ENCODE measurements at regions not wholly inside any gene's neighbourhood (a gene's known extent, or its start where the extent isn't known, plus 50 kb on each side); places are given as distances from the start of the nearest gene placed in this dataset.

- H3K9ac ChIP-seq (ENCODE audit: low read depth in 1 of 3, low read length in 3 of 3): no peak overlapping the region
- H3K4me3 ChIP-seq (ENCODE audit: low read length in 3 of 3): no peak overlapping the region
- H3K27me3 ChIP-seq (ENCODE audit: control insufficient read depth in 3 of 3, insufficient read depth in 3 of 3, low read length in 3 of 3): peaks cover 9 to 51% (median 33%) of the 10 kb centered on the region in 3 donors
- no peak overlapping the region for H3K27ac ChIP-seq (ENCODE audit: low read depth, low read length)
- H3K9me3 ChIP-seq (ENCODE audit: control insufficient read depth in 3 of 3, low read length in 3 of 3): no peaks in the 10 kb centered on the region
- H3K4me1 ChIP-seq (ENCODE audit: control insufficient read depth in 3 of 3, insufficient read depth in 3 of 3, low read length in 3 of 3): peaks cover 0 to 2% (median 0%) of the 10 kb centered on the region in 3 donors
- H3K36me3 ChIP-seq (ENCODE audit: control insufficient read depth in 3 of 3, insufficient read depth in 3 of 3, low read length in 3 of 3): no peaks in the 10 kb centered on the region
These were observed 251.2 kb upstream of the PPP2R2D start for GRCh38 chr10:131649617-131650016.

GRCh38 chr10:131650169-131650705, 250.6 kb upstream of the PPP2R2D start:
- no peak overlapping the region for H3K4me3 ChIP-seq (ENCODE audit: low read length in 3 of 3)
- no peak overlapping the region for H3K9ac ChIP-seq (ENCODE audit: low read depth in 1 of 3, low read length in 3 of 3)
- no peaks in the 10 kb centered on the region for H3K36me3 ChIP-seq (ENCODE audit: control insufficient read depth in 3 of 3, insufficient read depth in 3 of 3, low read length in 3 of 3)
- no peak overlapping the region for H3K27ac ChIP-seq (ENCODE audit: low read depth, low read length)
- no peaks in the 10 kb centered on the region for H3K4me1 ChIP-seq (ENCODE audit: control insufficient read depth in 3 of 3, insufficient read depth in 3 of 3, low read length in 3 of 3)
- no peaks in the 10 kb centered on the region for H3K9me3 ChIP-seq (ENCODE audit: control insufficient read depth in 3 of 3, low read length in 3 of 3)
- peaks cover 9 to 48% (median 35%) of the 10 kb centered on the region in 3 donors for H3K27me3 ChIP-seq (ENCODE audit: control insufficient read depth in 3 of 3, insufficient read depth in 3 of 3, low read length in 3 of 3)

- Histone ChIP-seq H3K36me3 (ENCODE audit: control insufficient read depth in 3 of 3, insufficient read depth in 3 of 3, low read length in 3 of 3) (no peaks in the 10 kb centered on the region), H3K4me3 (ENCODE audit: low read length in 3 of 3) (no peak overlapping the region), H3K9ac (ENCODE audit: low read depth in 1 of 3, low read length in 3 of 3) (no peak overlapping the region), H3K9me3 (ENCODE audit: control insufficient read depth in 3 of 3, low read length in 3 of 3) (no peaks in the 10 kb centered on the region), H3K4me1 (ENCODE audit: control insufficient read depth in 3 of 3, insufficient read depth in 3 of 3, low read length in 3 of 3) (no peaks in the 10 kb centered on the region), H3K27ac (ENCODE audit: low read depth, low read length) (no peak overlapping the region), H3K27me3 (ENCODE audit: control insufficient read depth in 3 of 3, insufficient read depth in 3 of 3, low read length in 3 of 3) (peaks cover 9 to 43% (median 37%) of the 10 kb centered on the region in 3 donors)
These were observed 249.8 kb upstream of the PPP2R2D start for GRCh38 chr10:131650771-131651673.

- Histone ChIP-seq H3K27ac (ENCODE audit: low read depth, low read length) (no peak overlapping the region), H3K4me3 (ENCODE audit: low read length in 3 of 3) (no peak overlapping the region), H3K9ac (ENCODE audit: low read depth in 1 of 3, low read length in 3 of 3) (no peak overlapping the region), H3K36me3 (ENCODE audit: control insufficient read depth in 3 of 3, insufficient read depth in 3 of 3, low read length in 3 of 3) (no peaks in the 10 kb centered on the region), H3K27me3 (ENCODE audit: control insufficient read depth in 3 of 3, insufficient read depth in 3 of 3, low read length in 3 of 3) (peaks cover 9 to 47% (median 37%) of the 10 kb centered on the region in 3 donors), H3K9me3 (ENCODE audit: control insufficient read depth in 3 of 3, low read length in 3 of 3) (peaks cover 0 to 2% (median 0%) of the 10 kb centered on the region in 3 donors), H3K4me1 (ENCODE audit: control insufficient read depth in 3 of 3, insufficient read depth in 3 of 3, low read length in 3 of 3) (no peaks in the 10 kb centered on the region)
These were observed 249.0 kb upstream of the PPP2R2D start for GRCh38 chr10:131651674-131652437.

GRCh38 chr10:131652438-131653139, 248.2 kb upstream of the PPP2R2D start:
- Histone ChIP-seq H3K4me1 (ENCODE audit: control insufficient read depth in 3 of 3, insufficient read depth in 3 of 3, low read length in 3 of 3) (no peaks in the 10 kb centered on the region), H3K9me3 (ENCODE audit: control insufficient read depth in 3 of 3, low read length in 3 of 3) (peaks cover 0 to 2% (median 0%) of the 10 kb centered on the region in 3 donors), H3K9ac (ENCODE audit: low read depth in 1 of 3, low read length in 3 of 3) (no peak overlapping the region), H3K27ac (ENCODE audit: low read depth, low read length) (no peak overlapping the region), H3K36me3 (ENCODE audit: control insufficient read depth in 3 of 3, insufficient read depth in 3 of 3, low read length in 3 of 3) (no peaks in the 10 kb centered on the region), H3K27me3 (ENCODE audit: control insufficient read depth in 3 of 3, insufficient read depth in 3 of 3, low read length in 3 of 3) (peaks cover 9 to 47% (median 37%) of the 10 kb centered on the region in 3 donors), H3K4me3 (ENCODE audit: low read length in 3 of 3) (no peak overlapping the region)

- H3K4me3 ChIP-seq (ENCODE audit: low read length in 3 of 3): no peak overlapping the region
- H3K27me3 ChIP-seq (ENCODE audit: control insufficient read depth in 3 of 3, insufficient read depth in 3 of 3, low read length in 3 of 3): peaks cover 9 to 47% (median 37%) of the 10 kb centered on the region in 3 donors
- H3K27ac ChIP-seq (ENCODE audit: low read depth, low read length): no peak overlapping the region
- no peaks in the 10 kb centered on the region for H3K36me3 ChIP-seq (ENCODE audit: control insufficient read depth in 3 of 3, insufficient read depth in 3 of 3, low read length in 3 of 3)
- no peak overlapping the region for H3K9ac ChIP-seq (ENCODE audit: low read depth in 1 of 3, low read length in 3 of 3)
- no peaks in the 10 kb centered on the region for H3K4me1 ChIP-seq (ENCODE audit: control insufficient read depth in 3 of 3, insufficient read depth in 3 of 3, low read length in 3 of 3)
- H3K9me3 ChIP-seq (ENCODE audit: control insufficient read depth in 3 of 3, low read length in 3 of 3): peaks cover 0 to 2% (median 0%) of the 10 kb centered on the region in 3 donors
These were observed 247.7 kb upstream of the PPP2R2D start for GRCh38 chr10:131653140-131653539.

GRCh38 chr10:131653554-131654470, 247.0 kb upstream of the PPP2R2D start:
- Histone ChIP-seq H3K4me1 (ENCODE audit: control insufficient read depth in 3 of 3, insufficient read depth in 3 of 3, low read length in 3 of 3) (no peaks in the 10 kb centered on the region), H3K9ac (ENCODE audit: low read depth in 1 of 3, low read length in 3 of 3) (no peak overlapping the region), H3K4me3 (ENCODE audit: low read length in 3 of 3) (no peak overlapping the region), H3K36me3 (ENCODE audit: control insufficient read depth in 3 of 3, insufficient read depth in 3 of 3, low read length in 3 of 3) (no peaks in the 10 kb centered on the region), H3K27me3 (ENCODE audit: control insufficient read depth in 3 of 3, insufficient read depth in 3 of 3, low read length in 3 of 3) (peaks cover 9 to 47% (median 37%) of the 10 kb centered on the region in 3 donors), H3K9me3 (ENCODE audit: control insufficient read depth in 3 of 3, low read length in 3 of 3) (peaks cover 0 to 2% (median 0%) of the 10 kb centered on the region in 3 donors), H3K27ac (ENCODE audit: low read depth, low read length) (no peak overlapping the region)

- Histone ChIP-seq H3K9me3 (ENCODE audit: control insufficient read depth in 3 of 3, low read length in 3 of 3) (peaks cover 0 to 2% (median 0%) of the 10 kb centered on the region in 3 donors), H3K9ac (ENCODE audit: low read depth in 1 of 3, low read length in 3 of 3) (no peak overlapping the region), H3K4me1 (ENCODE audit: control insufficient read depth in 3 of 3, insufficient read depth in 3 of 3, low read length in 3 of 3) (no peaks in the 10 kb centered on the region), H3K36me3 (ENCODE audit: control insufficient read depth in 3 of 3, insufficient read depth in 3 of 3, low read length in 3 of 3) (no peaks in the 10 kb centered on the region), H3K4me3 (ENCODE audit: low read length in 3 of 3) (no peak overlapping the region), H3K27ac (ENCODE audit: low read depth, low read length) (no peak overlapping the region), H3K27me3 (ENCODE audit: control insufficient read depth in 3 of 3, insufficient read depth in 3 of 3, low read length in 3 of 3) (peaks cover 9 to 47% (median 37%) of the 10 kb centered on the region in 3 donors)
These were observed 246.2 kb upstream of the PPP2R2D start for GRCh38 chr10:131654471-131655087.
